Endodermal cell (in vitro differentiated cells): ENCODE measurements at regions not wholly inside any gene's neighbourhood (a gene's known extent, or its start where the extent isn't known, plus 50 kb on each side); places are given as distances from the start of the nearest gene placed in this dataset.

Experiments
- DNase-seq: peaks from one replicate; pipeline ENCODE4 v3.0.0-alpha.2; 2017
- H3K27ac ChIP-seq: 2 replicates; pipeline ENCODE4 v1.5.1; 2013; ENCODE audit warnings: mild to moderate bottlenecking, low read depth, low read length, moderate library complexity
- H3K27me3 ChIP-seq: 2 replicates; pipeline ENCODE4 v1.6.1; 2013; ENCODE audit warnings: mild to moderate bottlenecking, low read length, moderate library complexity; ENCODE audit not compliant: insufficient read depth, control insufficient read depth, poor library complexity, severe bottlenecking
- H3K36me3 ChIP-seq: 2 replicates; pipeline ENCODE4 v1.7.0; 2013; ENCODE audit warnings: mild to moderate bottlenecking, low read length, moderate library complexity; ENCODE audit not compliant: control insufficient read depth, insufficient read depth
- H3K4me1 ChIP-seq: one replicate; pipeline ENCODE4 v1.7.0; 2013; ENCODE audit warnings: low read length; ENCODE audit not compliant: control insufficient read depth, insufficient read depth
- H3K4me3 ChIP-seq: 2 replicates; pipeline ENCODE4 v1.5.1; 2013; ENCODE audit warnings: mild to moderate bottlenecking, low read length, moderate library complexity
- H3K9ac ChIP-seq: 2 replicates; pipeline ENCODE4 v1.6.1; 2013; ENCODE audit warnings: mild to moderate bottlenecking, low read length, moderate library complexity; ENCODE audit not compliant: poor library complexity, severe bottlenecking; ENCODE audit errors: extremely low read depth
- H3K9me3 ChIP-seq: 2 replicates; pipeline ENCODE4 v1.6.1; 2013; ENCODE audit warnings: mild to moderate bottlenecking, low read length, moderate library complexity; ENCODE audit not compliant: control insufficient read depth
- H3K27ac Mint-ChIP-seq: 2 replicates; pipeline ENCODE4 v1.8.0; 2020; ENCODE audit warnings: mixed read lengths
- H3K27me3 Mint-ChIP-seq: 2 replicates; pipeline ENCODE4 v1.8.0; 2021; ENCODE audit warnings: mild to moderate bottlenecking, mixed read lengths; ENCODE audit not compliant: insufficient read depth
- H3K36me3 Mint-ChIP-seq: 2 replicates; pipeline ENCODE4 v1.8.0; 2020; ENCODE audit warnings: low read depth, mixed read lengths
- H3K4me1 Mint-ChIP-seq: 2 replicates; pipeline ENCODE4 v1.8.0; 2020; ENCODE audit warnings: mixed read lengths
- H3K4me3 Mint-ChIP-seq: 2 replicates; pipeline ENCODE4 v1.8.0; 2020; ENCODE audit warnings: mild to moderate bottlenecking, moderate library complexity, mixed read lengths
- H3K9me3 Mint-ChIP-seq: 2 replicates; pipeline ENCODE4 v1.8.0; 2020; ENCODE audit warnings: mild to moderate bottlenecking, mixed read lengths
- CTCF ChIP-seq: fragments of 200-600 bp; sonication (generic); conservative IDR thresholded peaks from 2 replicates; pipeline ENCODE4 v1.5.0; 2021; ENCODE audit warnings: antibody characterized with exemption, mild to moderate bottlenecking
- WGBS, 2 experiments: methylation state at CpG; one replicate each; pipeline versions ENCODE4 v1.1.5 to v1.1.7; 2013; ENCODE audit warnings: missing lambda C conversion rate in 2 of 2, mixed read lengths in 1 of 2; ENCODE audit not compliant: insufficient coverage in 1 of 2, insufficient read length in 1 of 2; 5-methylcytosine and 5-hydroxymethylcytosine counted together

GRCh38 chr14:81679226-81679625 is 145.6 kb upstream of the SEL1L start:
- H3K4me1 Mint-ChIP-seq: peaks cover 35% of the 10 kb centered on the region
- no peak for DNase-seq
- Histone ChIP-seq H3K36me3 (no peaks in the 10 kb centered on the region), H3K4me3 (no peak overlapping the region), H3K9me3 (no peaks in the 10 kb centered on the region), H3K9ac (no peak overlapping the region), H3K27ac (no peak overlapping the region), H3K4me1 (peaks cover 19% of the 10 kb centered on the region), H3K27me3 (no peaks in the 10 kb centered on the region)
- no peak for TF ChIP-seq CTCF
- H3K4me3 Mint-ChIP-seq: no peak overlapping the region
- H3K27me3 Mint-ChIP-seq: peaks cover 39% of the 10 kb centered on the region
- 91 to 97% methylated on average over 6 to 20 of the region's 20 CpGs for WGBS, 2 experiments
- peaks cover 14% of the 10 kb centered on the region for H3K9me3 Mint-ChIP-seq
- peaks cover 6% of the 10 kb centered on the region for H3K36me3 Mint-ChIP-seq
- no peak overlapping the region for H3K27ac Mint-ChIP-seq

GRCh38 chr14:81681541-81681940 is 147.9 kb upstream of the SEL1L start:
- Histone ChIP-seq H3K4me3 (no peak overlapping the region), H3K4me1 (peaks cover 19% of the 10 kb centered on the region), H3K9me3 (peaks cover 4% of the 10 kb centered on the region), H3K9ac (no peak overlapping the region), H3K27me3 (no peaks in the 10 kb centered on the region), H3K36me3 (no peaks in the 10 kb centered on the region), H3K27ac (no peak overlapping the region)
- Mint-ChIP-seq H3K4me1 (peaks cover 37% of the 10 kb centered on the region), H3K27me3 (peaks cover 32% of the 10 kb centered on the region), H3K9me3 (peaks cover 14% of the 10 kb centered on the region), H3K4me3 (no peak overlapping the region), H3K27ac (no peak overlapping the region), H3K36me3 (peaks cover 6% of the 10 kb centered on the region)
- DNase-seq: no peak
- TF ChIP-seq CTCF: no peak
- WGBS, 2 experiments: 76 to 92% methylated on average over 2 to 3 of the region's 3 CpGs

- Mint-ChIP-seq H3K27ac (no peak overlapping the region), H3K36me3 (peaks cover 6% of the 10 kb centered on the region), H3K27me3 (peaks cover 26% of the 10 kb centered on the region), H3K4me3 (no peak overlapping the region), H3K4me1 (peaks cover 41% of the 10 kb centered on the region), H3K9me3 (peaks cover 14% of the 10 kb centered on the region)
- Histone ChIP-seq H3K9me3 (peaks cover 8% of the 10 kb centered on the region), H3K9ac (no peak overlapping the region), H3K27ac (no peak overlapping the region), H3K4me3 (no peak overlapping the region), H3K27me3 (no peaks in the 10 kb centered on the region), H3K4me1 (peaks cover 19% of the 10 kb centered on the region), H3K36me3 (no peaks in the 10 kb centered on the region)
- WGBS, 2 experiments: 78 to 86% methylated on average over 1 of the region's 1 CpG
- no peak for DNase-seq
- no peak for TF ChIP-seq CTCF
Observed at GRCh38 chr14:81682134-81682533, 148.5 kb upstream of the SEL1L start.
